Kidney (tissue), 13 donors: ENCODE measurements at regions not wholly inside any gene's neighbourhood (a gene's known extent, or its start where the extent isn't known, plus 50 kb on each side); places are given as distances from the start of the nearest gene placed in this dataset.
"Not testable (repeated sequence)": the region's sequence is repeated elsewhere in the genome, so short reads cannot be mapped to it uniquely, and the experiment has no call there.

ENCODE experiments used
- DNase-seq, 5 donors: peaks; one replicate each; pipeline ENCODE4 v3.0.0-alpha.2; 2013 to 2020
- FAIRE-seq: peaks from 2 replicates; lab custom pipeline; 2012; peaks lifted over from hg19 to GRCh38; lab: Jason Lieb, UNC
- H3K27ac ChIP-seq, 2 donors: one replicate each; pipeline ENCODE4 v1.7.0; 2013; ENCODE audit warnings: low read depth in 2 of 2, low read length in 2 of 2, inconsistent platforms in 1 of 2
- H3K27me3 ChIP-seq: one replicate; pipeline ENCODE4 v1.7.1; 2013; ENCODE audit warnings: low read length, inconsistent platforms; ENCODE audit not compliant: control insufficient read depth, insufficient read depth
- H3K36me3 ChIP-seq, 3 donors: one replicate each; pipeline versions ENCODE4 v1.7.0 to v1.7.1; 2013; ENCODE audit warnings: low read length in 3 of 3, control low read depth in 1 of 3, inconsistent platforms in 1 of 3; ENCODE audit not compliant: insufficient read depth in 3 of 3, control insufficient read depth in 2 of 3
- H3K4me1 ChIP-seq, 3 donors: one replicate each; pipeline versions ENCODE4 v1.7.0 to v1.7.1; 2013; ENCODE audit warnings: low read length in 3 of 3, inconsistent platforms in 1 of 3, low read depth in 1 of 3; ENCODE audit not compliant: control insufficient read depth in 2 of 3, insufficient read depth in 2 of 3
- H3K4me3 ChIP-seq, 3 donors: one replicate each; pipeline versions ENCODE4 v1.7.0 to v1.8.1; 2013; ENCODE audit warnings: low read length in 3 of 3, control low read depth in 1 of 3, inconsistent platforms in 1 of 3
- H3K9ac ChIP-seq, 3 donors: one replicate each; pipeline versions ENCODE4 v1.7.0 to v1.7.1; 2013; ENCODE audit warnings: low read length in 3 of 3, control low read depth in 1 of 3, inconsistent platforms in 1 of 3
- H3K9me3 ChIP-seq, 3 donors: one replicate each; pipeline versions ENCODE4 v1.7.0 to v1.7.1; 2013; ENCODE audit warnings: low read length in 3 of 3, control low read depth in 1 of 3, inconsistent platforms in 1 of 3; ENCODE audit not compliant: control insufficient read depth in 2 of 3, insufficient read depth in 1 of 3
- CTCF ChIP-seq: IDR thresholded peaks from 3 replicates; pipeline ENCODE4 v1.5.1; 2012; ENCODE audit warnings: mild to moderate bottlenecking, moderate library complexity, borderline replicate concordance; ENCODE audit not compliant: insufficient read depth; ENCODE audit errors: extremely low read depth
- intact Hi-C: fragments of 100-400 bp; cut with DNase I; formaldehyde crosslinking; loops from one replicate; pipeline ENCODE4 v1.11.1; 2022
- donor health status: control.
- donor health status: control.
- donor health status: control.
- donor health status: control.
- donor health status: control.
- donor health status: DM: yes; HTN: yes; CAD: no.
- donor health status: Normal renal cell carcinoma (clear cell type).

- no peaks in the 10 kb centered on the region for H3K36me3 ChIP-seq
- intact Hi-C loops, result no loop called here
- no peaks in the 10 kb centered on the region for H3K27me3 ChIP-seq
- no peaks in the 10 kb centered on the region for H3K4me1 ChIP-seq
- H3K9me3 ChIP-seq, result no peaks in the 10 kb centered on the region
- no peak overlapping the region for H3K27ac ChIP-seq
- DNase-seq, result no peak
- no peak overlapping the region for H3K9ac ChIP-seq
- no peak for TF ChIP-seq CTCF
- no peak overlapping the region for H3K4me3 ChIP-seq
- no peak for FAIRE-seq
Measured at GRCh38 chr6:22205266-22205665, 91.6 kb downstream of the PRL start.

GRCh38 chr6:22206106-22206505, 90.7 kb downstream of the PRL start:
- DNase-seq (no peak), FAIRE-seq (no peak)
- H3K4me3 ChIP-seq, result no peak overlapping the region
- no peaks in the 10 kb centered on the region for H3K9me3 ChIP-seq
- no peaks in the 10 kb centered on the region for H3K4me1 ChIP-seq
- intact Hi-C loops, result no loop called here
- H3K27me3 ChIP-seq, result no peaks in the 10 kb centered on the region
- no peak overlapping the region for H3K9ac ChIP-seq
- no peaks in the 10 kb centered on the region for H3K36me3 ChIP-seq
- no peak overlapping the region for H3K27ac ChIP-seq
- no peak for TF ChIP-seq CTCF

- DNase-seq (no peak), FAIRE-seq (no peak)
- TF ChIP-seq CTCF, result no peak
- Histone ChIP-seq H3K4me3 (no peak overlapping the region), H3K9ac (no peak overlapping the region), H3K4me1 (no peaks in the 10 kb centered on the region), H3K36me3 (no peaks in the 10 kb centered on the region), H3K27ac (no peak overlapping the region), H3K27me3 (no peaks in the 10 kb centered on the region), H3K9me3 (no peaks in the 10 kb centered on the region)
- intact Hi-C loops, result no loop called here
Measured at GRCh38 chr6:22208026-22208425, 88.8 kb downstream of the PRL start.

GRCh38 chr6:22214314-22214713, 82.5 kb downstream of the PRL start:
- FAIRE-seq (no peak), DNase-seq (no peak)
- no peak overlapping the region for H3K4me3 ChIP-seq
- no peak overlapping the region for H3K27ac ChIP-seq
- no peaks in the 10 kb centered on the region for H3K4me1 ChIP-seq
- no peaks in the 10 kb centered on the region for H3K27me3 ChIP-seq
- H3K36me3 ChIP-seq, result no peaks in the 10 kb centered on the region
- no peak for TF ChIP-seq CTCF
- H3K9me3 ChIP-seq, result no peaks in the 10 kb centered on the region
- no peak overlapping the region for H3K9ac ChIP-seq
- intact Hi-C loops, result no loop called here

- H3K36me3 ChIP-seq, intact Hi-C loops: not testable (repeated sequence)
Measured at GRCh38 chr6:22215474-22215873, 81.4 kb downstream of the PRL start.

More at GRCh38 chr6:22215474-22215873, 81.4 kb downstream of the PRL start:
- not testable (repeated sequence) for H3K9me3 ChIP-seq, H3K27me3 ChIP-seq, DNase-seq, FAIRE-seq, H3K9ac ChIP-seq, H3K4me1 ChIP-seq, H3K27ac ChIP-seq, H3K4me3 ChIP-seq
